Calu3 (cell line): ENCODE measurements at regions not wholly inside any gene's neighbourhood (a gene's known extent, or its start where the extent isn't known, plus 50 kb on each side); places are given as distances from the start of the nearest gene placed in this dataset.
"Not testable (repeated sequence)": the region's sequence is repeated elsewhere in the genome, so short reads cannot be mapped to it uniquely, and the experiment has no call there.

Experiments
- BruUV-seq: library from RNA; stranded (reverse); fragments of 400-500 nt; replicated peaks from 2 replicates; lab custom pipeline; 2021; lab: Mats Ljungman, UMichigan
- CTCF ChIA-PET: fragments of 300-600 bp; sonication (Branson Sonifier 250); formaldehyde crosslinking; loops from one replicate; lab custom pipeline; 2022; ENCODE audit warnings: antibody characterized with exemption; lab: Charles Lee
- DNase-seq: peaks from one replicate; pipeline ENCODE4 v3.0.0; 2022
- H3K27ac Mint-ChIP-seq: one replicate; pipeline ENCODE4 v1.8.0; 2022; ENCODE audit warnings: mixed read lengths; ENCODE audit not compliant: unreplicated experiment
- H3K27me3 Mint-ChIP-seq: one replicate; pipeline ENCODE4 v1.8.0; 2022; ENCODE audit warnings: mixed read lengths; ENCODE audit not compliant: unreplicated experiment
- H3K36me3 Mint-ChIP-seq: one replicate; pipeline ENCODE4 v1.8.0; 2022; ENCODE audit warnings: mild to moderate bottlenecking, moderate library complexity, mixed read lengths; ENCODE audit not compliant: insufficient read depth, unreplicated experiment
- H3K4me1 Mint-ChIP-seq: one replicate; pipeline ENCODE4 v1.8.0; 2022; ENCODE audit warnings: mild to moderate bottlenecking, low read depth, mixed read lengths; ENCODE audit not compliant: unreplicated experiment
- H3K4me3 Mint-ChIP-seq: one replicate; pipeline ENCODE4 v1.8.0; 2022; ENCODE audit warnings: mild to moderate bottlenecking, low read depth, moderate library complexity, mixed read lengths; ENCODE audit not compliant: unreplicated experiment
- H3K9me3 Mint-ChIP-seq: one replicate; pipeline ENCODE4 v1.8.0; 2022; ENCODE audit warnings: low read depth, mixed read lengths; ENCODE audit not compliant: unreplicated experiment
- CTCF ChIP-seq: fragments of 200-600 bp; IDR thresholded peaks from one replicate; pipeline ENCODE4 v1.8.0; 2022; ENCODE audit warnings: antibody characterized with exemption; ENCODE audit not compliant: unreplicated experiment
- intact Hi-C: fragments of 100-400 bp; cut with micrococcal nuclease; formaldehyde crosslinking; loops from one replicate; pipeline ENCODE4 v1.10.0; 2022; ENCODE audit not compliant: unreplicated experiment

- Mint-ChIP-seq H3K4me3 (no peak overlapping the region), H3K36me3 (no peaks in the 10 kb centered on the region), H3K27me3 (peaks cover 15% of the 10 kb centered on the region), H3K4me1 (peaks cover under 1% of the 10 kb centered on the region), H3K27ac (no peak overlapping the region), H3K9me3 (no peaks in the 10 kb centered on the region)
- no peak for TF ChIP-seq CTCF
- CTCF ChIA-PET = interaction anchor here (1.1 kb wide), 1 partner anchor 12 kb away, joined by 3 read pairs; no protein-coding TSS in a partner anchor
- BruUV-seq = no TSS peak
- intact Hi-C loops = no loop called here
- DNase-seq = no peak
Measured at GRCh38 chr3:192993411-192993810, 75.8 kb upstream of the MB21D2 start.

DNA sequence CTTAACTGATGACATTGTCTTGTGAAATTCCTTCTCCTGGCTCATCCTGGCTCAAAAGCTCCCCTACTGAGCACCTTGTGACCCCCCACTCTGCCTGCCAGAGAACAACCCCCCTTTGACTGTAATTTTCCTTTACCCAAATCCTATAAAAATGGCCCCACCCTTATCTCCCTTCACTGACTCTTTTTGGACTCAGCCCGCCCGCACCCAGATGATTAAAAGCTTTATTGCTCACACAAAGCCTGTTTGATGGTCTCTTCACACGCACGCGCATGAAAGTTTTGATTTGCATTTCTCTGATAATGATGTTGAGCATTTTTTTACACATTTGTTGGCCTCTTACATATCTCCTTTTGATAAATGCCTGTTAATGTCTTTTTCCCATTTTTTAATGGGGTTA lies 83.5 kb upstream of the MB21D2 start:
- H3K4me3 Mint-ChIP-seq, CTCF ChIA-PET, H3K9me3 Mint-ChIP-seq, intact Hi-C loops, BruUV-seq, H3K36me3 Mint-ChIP-seq, DNase-seq, H3K27ac Mint-ChIP-seq: not testable (repeated sequence)
- peaks cover 13% of the 10 kb centered on the region for H3K27me3 Mint-ChIP-seq
- H3K4me1 Mint-ChIP-seq = peaks cover 18% of the 10 kb centered on the region

DNA sequence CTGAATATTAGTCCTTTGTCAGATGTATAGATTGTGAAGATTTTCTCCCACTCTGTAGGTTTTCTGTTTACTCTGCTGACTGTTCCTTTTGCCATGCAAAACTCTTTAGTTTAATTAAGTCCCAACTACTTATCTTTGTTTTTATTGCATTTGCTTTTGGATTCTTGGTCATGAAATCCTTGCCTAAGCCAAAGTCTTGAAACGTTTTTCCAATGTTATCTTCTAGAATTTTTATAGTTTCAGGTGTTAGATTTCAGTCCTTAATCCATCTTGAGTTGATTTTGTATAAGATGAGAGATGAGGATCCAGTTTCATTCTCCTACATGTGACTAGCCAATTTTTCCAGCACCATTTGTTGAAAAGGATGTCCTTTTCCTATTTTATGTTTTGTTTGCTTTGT lies 86.0 kb upstream of the MB21D2 start:
- intact Hi-C loops, H3K36me3 Mint-ChIP-seq, H3K27ac Mint-ChIP-seq, H3K27me3 Mint-ChIP-seq, BruUV-seq, H3K4me3 Mint-ChIP-seq, H3K9me3 Mint-ChIP-seq, DNase-seq, CTCF ChIA-PET: not testable (repeated sequence)
- H3K4me1 Mint-ChIP-seq = peaks cover 15% of the 10 kb centered on the region

- H3K4me1 Mint-ChIP-seq = no peaks in the 10 kb centered on the region
- no peaks in the 10 kb centered on the region for H3K36me3 Mint-ChIP-seq
- peaks cover 9% of the 10 kb centered on the region for H3K27me3 Mint-ChIP-seq
- no peak overlapping the region for H3K4me3 Mint-ChIP-seq
- TF ChIP-seq CTCF = no peak
- DNase-seq = no peak
- no TSS peak for BruUV-seq
- H3K27ac Mint-ChIP-seq = no peak overlapping the region
- intact Hi-C loops = no loop called here
- H3K9me3 Mint-ChIP-seq = peaks cover 5% of the 10 kb centered on the region
- CTCF ChIA-PET = no interaction called here
Measured at GRCh38 chr3:193008654-193009053, 91.0 kb upstream of the MB21D2 start.

DNA sequence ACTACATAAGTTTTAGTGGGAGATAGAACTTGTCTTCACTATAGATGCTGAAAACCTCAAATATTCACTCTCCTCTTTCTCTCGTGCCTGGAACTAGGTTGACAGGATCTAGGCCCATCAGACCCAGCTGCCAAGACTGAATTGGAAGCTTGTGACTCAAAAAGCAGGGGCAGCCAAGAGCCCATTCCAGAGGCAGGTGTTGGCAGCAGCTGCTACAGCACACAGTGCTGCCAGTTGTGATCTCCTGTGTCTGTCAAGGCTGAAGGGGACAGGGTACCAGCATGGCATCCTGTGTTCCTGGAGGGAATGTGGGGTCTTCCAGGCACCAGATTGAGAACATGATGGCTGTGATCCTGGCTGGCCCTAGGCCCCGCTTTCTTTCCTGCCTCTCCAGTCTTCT lies 92.5 kb upstream of the MB21D2 start:
- no peak overlapping the region for H3K27ac Mint-ChIP-seq
- peaks cover 9% of the 10 kb centered on the region for H3K27me3 Mint-ChIP-seq
- H3K4me3 Mint-ChIP-seq = no peak overlapping the region
- H3K9me3 Mint-ChIP-seq = peaks cover 5% of the 10 kb centered on the region
- TF ChIP-seq CTCF = no peak
- intact Hi-C loops = no loop called here
- BruUV-seq = no TSS peak
- no peaks in the 10 kb centered on the region for H3K36me3 Mint-ChIP-seq
- no peaks in the 10 kb centered on the region for H3K4me1 Mint-ChIP-seq
- no peak for DNase-seq
- CTCF ChIA-PET = interaction anchor here (1.3 kb wide), 1 partner anchor 11 kb away, joined by 3 read pairs; no protein-coding TSS in a partner anchor
